ENCODE measurements at regions not wholly inside any gene's neighbourhood (a gene's known extent, or its start where the extent isn't known, plus 50 kb on each side); places are given as distances from the start of the nearest gene placed in this dataset.

DNA sequence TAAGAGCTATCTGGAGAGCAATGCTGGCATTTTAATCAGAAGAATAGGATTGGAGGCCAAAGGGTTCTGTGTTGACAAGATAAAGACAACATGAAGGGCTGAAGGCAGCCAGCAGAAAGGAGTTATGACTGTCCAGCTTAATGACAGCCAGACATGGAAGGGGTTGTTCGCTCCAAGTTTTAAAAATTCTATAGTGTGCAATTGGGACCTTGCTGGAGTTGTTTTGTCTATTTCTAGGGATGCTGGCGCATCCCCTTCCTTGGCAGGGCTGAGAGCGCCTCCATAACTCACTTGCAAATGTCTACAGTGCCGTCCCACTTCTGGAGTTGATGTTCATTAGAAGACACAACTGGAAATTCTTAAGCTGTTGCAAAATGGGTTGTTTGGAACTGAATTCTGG is 200.7 kb downstream of the TLE3 start:
- Histone ChIP-seq H3K9ac (ENCODE audit: low read depth, low read length) (no peak overlapping the region), H2AFZ (ENCODE audit: low read depth, low read length) (no peak overlapping the region), H3K79me2 (ENCODE audit: insufficient read depth, low read length) (no peaks in the 10 kb centered on the region), H3K27ac (ENCODE audit: low read length) (no peak overlapping the region), H3K9me3 (ENCODE audit: insufficient read depth, low read length, severe bottlenecking) (no peaks in the 10 kb centered on the region), H3K4me3 (ENCODE audit: low read depth in 1 of 2, low read length in 2 of 2) (no peak overlapping the region), H3K4me2 (ENCODE audit: insufficient read depth, low read length) (no peak overlapping the region), H4K20me1 (ENCODE audit: insufficient read depth, low read length) (no peaks in the 10 kb centered on the region), H3K27me3 (ENCODE audit: insufficient read depth, low read length, poor library complexity) (peaks cover 6% of the 10 kb centered on the region), H3K36me3 (ENCODE audit: insufficient read depth, low read length) (no peaks in the 10 kb centered on the region), H3K4me1 (ENCODE audit: insufficient read depth, low read length) (no peaks in the 10 kb centered on the region)
- no peak for TF ChIP-seq EZH2 (IDR thresholded peaks at IDR 0.05; ENCODE audit: borderline replicate concordance, low read depth, low read length, severe bottlenecking)
- TF ChIP-seq, protein P1, sequence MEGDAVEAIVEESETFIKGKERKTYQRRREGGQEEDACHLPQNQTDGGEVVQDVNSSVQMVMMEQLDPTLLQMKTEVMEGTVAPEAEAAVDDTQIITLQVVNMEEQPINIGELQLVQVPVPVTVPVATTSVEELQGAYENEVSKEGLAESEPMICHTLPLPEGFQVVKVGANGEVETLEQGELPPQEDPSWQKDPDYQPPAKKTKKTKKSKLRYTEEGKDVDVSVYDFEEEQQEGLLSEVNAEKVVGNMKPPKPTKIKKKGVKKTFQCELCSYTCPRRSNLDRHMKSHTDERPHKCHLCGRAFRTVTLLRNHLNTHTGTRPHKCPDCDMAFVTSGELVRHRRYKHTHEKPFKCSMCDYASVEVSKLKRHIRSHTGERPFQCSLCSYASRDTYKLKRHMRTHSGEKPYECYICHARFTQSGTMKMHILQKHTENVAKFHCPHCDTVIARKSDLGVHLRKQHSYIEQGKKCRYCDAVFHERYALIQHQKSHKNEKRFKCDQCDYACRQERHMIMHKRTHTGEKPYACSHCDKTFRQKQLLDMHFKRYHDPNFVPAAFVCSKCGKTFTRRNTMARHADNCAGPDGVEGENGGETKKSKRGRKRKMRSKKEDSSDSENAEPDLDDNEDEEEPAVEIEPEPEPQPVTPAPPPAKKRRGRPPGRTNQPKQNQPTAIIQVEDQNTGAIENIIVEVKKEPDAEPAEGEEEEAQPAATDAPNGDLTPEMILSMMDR (IDR thresholded peaks at IDR 0.05; ENCODE audit: borderline replicate concordance, extremely low read depth, low read length, poor library complexity, severe bottlenecking), result no peak
- ATAC-seq (ENCODE audit: insufficient read depth, low read depth), result no peak
- DNase-seq, result no peak

DNA sequence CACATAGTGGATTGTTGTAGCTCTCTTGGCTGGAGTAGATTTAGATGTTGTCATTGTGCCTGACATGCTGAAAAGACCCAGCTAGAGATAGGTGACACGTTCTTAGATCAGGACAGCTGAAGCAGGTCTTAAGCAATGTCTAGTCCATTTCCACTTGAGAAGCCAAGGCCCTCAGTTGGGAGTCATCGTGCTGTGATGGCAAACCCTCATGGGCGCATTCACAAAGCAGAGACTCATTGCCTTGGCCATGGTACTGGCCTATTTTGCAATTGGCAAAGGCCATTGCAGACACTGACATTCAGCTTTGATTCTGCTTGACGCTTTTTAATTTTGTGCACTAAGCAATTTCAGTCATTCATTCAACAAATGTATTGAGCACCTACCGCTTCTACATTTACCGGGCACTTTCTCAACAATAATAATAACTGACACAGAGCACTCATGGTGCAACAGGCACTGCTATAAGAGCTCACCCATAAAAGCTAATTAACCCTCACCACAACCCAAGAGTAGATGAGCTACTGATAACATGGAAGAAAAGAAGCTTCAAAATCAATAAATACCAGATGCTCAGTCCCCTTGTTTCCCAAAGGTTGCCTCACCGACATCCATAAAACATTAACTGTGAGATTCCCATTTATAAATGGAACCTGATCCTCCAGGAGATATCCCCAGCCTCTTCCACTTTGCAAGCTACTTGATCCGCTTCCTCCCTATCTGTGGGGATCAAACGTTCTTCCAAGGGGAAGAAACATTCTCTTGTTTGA is 200.1 kb downstream of the TLE3 start:
- H3K9me3 ChIP-seq (ENCODE audit: insufficient read depth, low read length, severe bottlenecking), result no peaks in the 10 kb centered on the region
- no peak overlapping the region for H3K27ac ChIP-seq (ENCODE audit: low read length)
- H3K4me2 ChIP-seq (ENCODE audit: insufficient read depth, low read length), result no peak overlapping the region
- H4K20me1 ChIP-seq (ENCODE audit: insufficient read depth, low read length), result no peaks in the 10 kb centered on the region
- H3K27me3 ChIP-seq (ENCODE audit: insufficient read depth, low read length, poor library complexity), result peaks cover 6% of the 10 kb centered on the region
- DNase-seq (no peak), ATAC-seq (ENCODE audit: insufficient read depth, low read depth) (no peak)
- no peak overlapping the region for H2AFZ ChIP-seq (ENCODE audit: low read depth, low read length)
- H3K4me1 ChIP-seq (ENCODE audit: insufficient read depth, low read length), result no peaks in the 10 kb centered on the region
- no peak overlapping the region for H3K4me3 ChIP-seq (ENCODE audit: low read depth in 1 of 2, low read length in 2 of 2)
- TF ChIP-seq, protein P1 (IDR thresholded peaks at IDR 0.05; ENCODE audit: borderline replicate concordance, extremely low read depth, low read length, poor library complexity, severe bottlenecking), result no peak
- no peak for TF ChIP-seq EZH2 (IDR thresholded peaks at IDR 0.05; ENCODE audit: borderline replicate concordance, low read depth, low read length, severe bottlenecking)
- no peaks in the 10 kb centered on the region for H3K36me3 ChIP-seq (ENCODE audit: insufficient read depth, low read length)
- H3K79me2 ChIP-seq (ENCODE audit: insufficient read depth, low read length), result no peaks in the 10 kb centered on the region
- no peak overlapping the region for H3K9ac ChIP-seq (ENCODE audit: low read depth, low read length)

DNA sequence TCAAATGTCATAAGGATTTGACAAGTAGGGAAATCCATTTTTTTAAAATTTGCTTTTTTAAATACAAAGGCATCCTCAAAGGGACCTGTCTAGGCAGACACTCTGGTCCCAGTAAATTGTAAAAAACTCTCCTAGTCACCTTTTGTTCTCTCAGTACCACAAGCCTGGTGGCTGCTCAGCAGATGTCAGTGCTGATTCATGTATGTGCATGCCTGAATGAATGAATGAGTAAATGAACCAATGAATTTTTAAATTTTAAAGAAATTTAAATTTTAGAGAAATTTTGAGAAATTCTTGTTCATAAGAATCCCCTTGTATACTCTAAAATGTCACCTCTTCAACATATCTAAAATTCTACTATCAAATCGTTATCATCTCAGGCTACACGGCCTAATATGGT is 199.5 kb downstream of the TLE3 start:
- no peak for TF ChIP-seq EZH2 (IDR thresholded peaks at IDR 0.05; ENCODE audit: borderline replicate concordance, low read depth, low read length, severe bottlenecking)
- TF ChIP-seq, protein P1 (IDR thresholded peaks at IDR 0.05; ENCODE audit: borderline replicate concordance, extremely low read depth, low read length, poor library complexity, severe bottlenecking), result no peak
- H3K4me2 ChIP-seq (ENCODE audit: insufficient read depth, low read length), result no peak overlapping the region
- no peaks in the 10 kb centered on the region for H4K20me1 ChIP-seq (ENCODE audit: insufficient read depth, low read length)
- no peak overlapping the region for H2AFZ ChIP-seq (ENCODE audit: low read depth, low read length)
- no peaks in the 10 kb centered on the region for H3K9me3 ChIP-seq (ENCODE audit: insufficient read depth, low read length, severe bottlenecking)
- H3K4me3 ChIP-seq (ENCODE audit: low read depth in 1 of 2, low read length in 2 of 2), result no peak overlapping the region
- H3K79me2 ChIP-seq (ENCODE audit: insufficient read depth, low read length), result no peaks in the 10 kb centered on the region
- no peaks in the 10 kb centered on the region for H3K4me1 ChIP-seq (ENCODE audit: insufficient read depth, low read length)
- H3K36me3 ChIP-seq (ENCODE audit: insufficient read depth, low read length), result no peaks in the 10 kb centered on the region
- H3K9ac ChIP-seq (ENCODE audit: low read depth, low read length), result no peak overlapping the region
- no peak overlapping the region for H3K27ac ChIP-seq (ENCODE audit: low read length)
- ATAC-seq (ENCODE audit: insufficient read depth, low read depth), result no peak
- H3K27me3 ChIP-seq (ENCODE audit: insufficient read depth, low read length, poor library complexity), result peaks cover 6% of the 10 kb centered on the region
- DNase-seq, result no peak
